HCT116 (cell line): ENCODE measurements at regions not wholly inside any gene's neighbourhood (a gene's known extent, or its start where the extent isn't known, plus 50 kb on each side); places are given as distances from the start of the nearest gene placed in this dataset.

ENCODE experiments used
- CBX3 ChIP-seq: IDR thresholded peaks from 2 replicates; pipeline ENCODE4 v1.6.1; 2012; ENCODE audit warnings: low read depth
- CEBPB ChIP-seq: IDR thresholded peaks from 2 replicates; pipeline ENCODE4 v1.6.1; 2012; ENCODE audit warnings: low read depth
- EZH2 ChIP-seq: fragments of 200-600 bp; sonication (generic); IDR thresholded peaks from 2 replicates; pipeline ENCODE4 v1.6.1; 2017; ENCODE audit warnings: antibody characterized with exemption, mixed run types
- POLR2A ChIP-seq: IDR thresholded peaks from 2 replicates; pipeline ENCODE4 v1.7.0; 2011; ENCODE audit warnings: borderline replicate concordance; ENCODE audit not compliant: insufficient read depth, insufficient read length; ENCODE audit errors: extremely low read depth
- TCF7L2 ChIP-seq: IDR thresholded peaks from 2 replicates; pipeline ENCODE4 v1.7.0; 2011; ENCODE audit warnings: borderline replicate concordance, inconsistent platforms; ENCODE audit not compliant: insufficient read depth, insufficient read length; ENCODE audit errors: extremely low read depth
- TF ChIP-seq, protein P1 (sequence below): IDR thresholded peaks from 2 replicates; pipeline ENCODE4 v1.6.1; 2012
- TF ChIP-seq, protein P2 (sequence below), 3 experiments: fragments of 200-600 bp in 1 of 3; sonication (generic) in 1 of 3; IDR thresholded peaks in 2 of 3; conservative IDR thresholded peaks in 1 of 3; 2 replicates each; pipeline ENCODE4 v1.5.1; 2012 to 2017; ENCODE audit warnings: low read depth in 2 of 3, low read length in 2 of 3, antibody characterized with exemption in 1 of 3, borderline replicate concordance in 1 of 3, control low read depth in 1 of 3, mild to moderate bottlenecking in 1 of 3, mixed read lengths in 1 of 3, mixed run types in 1 of 3, moderate library complexity in 1 of 3; ENCODE audit not compliant: insufficient read depth in 1 of 3

DNA sequence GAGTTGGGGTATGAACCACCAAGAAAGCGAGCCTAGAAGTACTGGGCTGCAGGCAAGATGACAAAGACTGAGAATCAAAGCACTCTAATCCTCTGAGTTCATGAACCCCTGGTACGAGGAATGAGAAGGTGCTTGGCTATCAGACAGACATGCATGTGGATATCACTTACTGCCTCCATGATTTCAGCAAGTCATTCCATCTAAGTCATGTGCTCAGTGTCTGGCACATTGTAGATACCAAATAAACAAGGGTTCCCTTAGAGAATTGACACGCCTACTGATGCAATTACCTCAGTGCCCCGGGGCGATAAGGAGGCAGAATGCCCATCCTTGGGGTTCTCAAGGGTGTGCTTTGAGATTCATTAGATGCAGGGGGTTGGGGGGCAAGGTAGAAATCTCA lies 125.6 kb upstream of the PKDCC start:
- no peak for TF ChIP-seq TCF7L2
- TF ChIP-seq, protein P1, sequence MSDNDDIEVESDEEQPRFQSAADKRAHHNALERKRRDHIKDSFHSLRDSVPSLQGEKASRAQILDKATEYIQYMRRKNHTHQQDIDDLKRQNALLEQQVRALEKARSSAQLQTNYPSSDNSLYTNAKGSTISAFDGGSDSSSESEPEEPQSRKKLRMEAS: no peak
- TF ChIP-seq, protein P2, sequence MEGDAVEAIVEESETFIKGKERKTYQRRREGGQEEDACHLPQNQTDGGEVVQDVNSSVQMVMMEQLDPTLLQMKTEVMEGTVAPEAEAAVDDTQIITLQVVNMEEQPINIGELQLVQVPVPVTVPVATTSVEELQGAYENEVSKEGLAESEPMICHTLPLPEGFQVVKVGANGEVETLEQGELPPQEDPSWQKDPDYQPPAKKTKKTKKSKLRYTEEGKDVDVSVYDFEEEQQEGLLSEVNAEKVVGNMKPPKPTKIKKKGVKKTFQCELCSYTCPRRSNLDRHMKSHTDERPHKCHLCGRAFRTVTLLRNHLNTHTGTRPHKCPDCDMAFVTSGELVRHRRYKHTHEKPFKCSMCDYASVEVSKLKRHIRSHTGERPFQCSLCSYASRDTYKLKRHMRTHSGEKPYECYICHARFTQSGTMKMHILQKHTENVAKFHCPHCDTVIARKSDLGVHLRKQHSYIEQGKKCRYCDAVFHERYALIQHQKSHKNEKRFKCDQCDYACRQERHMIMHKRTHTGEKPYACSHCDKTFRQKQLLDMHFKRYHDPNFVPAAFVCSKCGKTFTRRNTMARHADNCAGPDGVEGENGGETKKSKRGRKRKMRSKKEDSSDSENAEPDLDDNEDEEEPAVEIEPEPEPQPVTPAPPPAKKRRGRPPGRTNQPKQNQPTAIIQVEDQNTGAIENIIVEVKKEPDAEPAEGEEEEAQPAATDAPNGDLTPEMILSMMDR (IDR thresholded peaks at IDR 0.05 in 2 of 3, conservative IDR thresholded peaks at IDR 0.05 in 1 of 3; ENCODE audit: borderline replicate concordance in 1 of 3, insufficient read depth in 1 of 3, low read depth in 2 of 3, low read length in 2 of 3): no peak
- TF ChIP-seq EZH2: no peak
- no peak for TF ChIP-seq CBX3
- no peak for TF ChIP-seq POLR2A
- TF ChIP-seq CEBPB: no peak
